HG03175 (cell line): ENCODE measurements at regions not wholly inside any gene's neighbourhood (a gene's known extent, or its start where the extent isn't known, plus 50 kb on each side); places are given as distances from the start of the nearest gene placed in this dataset.

Experiments used
- ATAC-seq: cut with Tn5 transposase; IDR thresholded peaks from one replicate; pipeline ENCODE4 v1.9.1; 2021; ENCODE audit warnings: mild to moderate bottlenecking, moderate library complexity; ENCODE audit not compliant: unreplicated experiment

DNA sequence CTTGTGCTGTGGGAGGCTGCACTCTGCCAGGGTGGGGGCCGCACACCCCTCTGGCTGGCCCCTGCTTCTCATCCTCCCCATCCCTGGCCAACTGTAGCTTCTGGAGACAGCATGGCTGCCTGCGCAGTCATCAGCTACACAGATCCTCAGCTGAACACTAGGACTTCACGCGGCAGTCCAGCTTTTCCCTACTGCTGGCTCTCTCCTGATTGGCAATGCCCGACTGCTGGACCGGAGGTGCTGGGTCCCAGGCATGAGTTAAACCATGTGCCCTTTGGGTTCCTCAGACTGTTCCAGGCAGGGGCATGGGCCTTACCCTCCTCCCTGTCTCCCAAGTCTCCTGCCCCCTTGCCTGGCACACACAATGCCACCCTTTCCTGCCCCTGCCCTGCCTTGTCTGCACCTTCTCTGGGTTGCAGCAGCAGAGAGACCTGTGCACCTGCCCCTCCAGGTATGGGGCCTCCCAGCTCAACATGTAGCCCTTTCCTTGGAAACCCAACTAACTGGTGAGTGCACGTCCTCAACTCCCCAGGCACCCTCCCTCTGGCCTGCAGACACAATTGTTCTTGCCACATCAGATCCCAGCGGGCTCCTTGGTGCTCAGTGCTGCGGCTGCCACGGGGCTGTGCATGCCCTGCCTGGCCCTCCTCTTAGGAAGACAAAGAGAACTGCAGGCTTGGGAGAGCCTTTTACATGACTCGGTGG, 1039.2 kb downstream of the TBC1D22A start:
- ATAC-seq: no peak

DNA sequence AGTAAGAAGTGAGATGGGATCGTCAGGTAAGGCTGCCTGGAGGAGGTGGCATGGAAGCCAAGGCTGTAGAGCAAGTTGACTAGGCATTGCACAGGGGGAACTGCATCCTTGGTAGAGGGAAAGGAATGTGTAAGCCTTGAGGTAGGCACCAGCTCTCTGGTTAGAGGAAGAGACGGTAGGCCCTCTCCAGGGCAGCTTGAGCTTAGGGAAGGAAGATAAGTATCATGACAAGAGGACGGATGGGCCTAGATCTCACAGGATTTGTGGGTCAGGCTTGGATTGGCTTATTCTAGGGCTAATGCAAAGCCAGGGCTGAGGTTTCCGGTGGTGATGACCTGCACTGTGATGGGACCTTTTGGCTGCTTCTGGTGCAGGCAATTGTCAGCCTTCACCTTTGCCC, 1035.8 kb downstream of the TBC1D22A start:
- ATAC-seq: no peak

DNA sequence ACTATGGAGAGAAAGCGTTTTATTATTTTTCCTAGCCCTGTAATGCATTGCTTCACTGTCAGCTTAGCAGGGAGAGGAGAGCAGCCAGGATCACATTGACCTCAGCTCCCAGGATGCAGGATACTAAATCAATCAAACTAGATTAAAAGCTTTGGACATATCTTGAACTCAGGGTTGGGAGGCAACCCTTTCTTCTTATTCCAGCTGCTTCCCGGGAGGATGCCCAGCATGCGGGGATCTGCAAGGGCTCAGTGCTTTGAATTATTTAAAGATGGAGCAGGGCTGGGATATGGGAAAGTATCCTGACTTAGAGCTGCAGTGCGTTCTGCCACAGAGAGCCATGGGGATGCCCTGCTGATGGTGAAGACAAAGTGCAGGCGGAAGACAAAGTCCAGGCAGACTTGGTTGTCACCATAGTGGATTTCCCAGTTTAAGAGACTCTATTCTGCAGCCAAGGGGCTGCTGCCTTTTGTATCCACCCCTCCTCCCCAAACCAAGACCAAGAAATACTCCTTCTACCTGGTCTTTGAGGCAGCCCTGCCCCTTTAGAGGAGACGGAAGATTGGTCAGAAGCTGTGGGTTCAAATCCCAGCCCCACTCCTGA, 1035.0 kb downstream of the TBC1D22A start:
- no peak for ATAC-seq

DNA sequence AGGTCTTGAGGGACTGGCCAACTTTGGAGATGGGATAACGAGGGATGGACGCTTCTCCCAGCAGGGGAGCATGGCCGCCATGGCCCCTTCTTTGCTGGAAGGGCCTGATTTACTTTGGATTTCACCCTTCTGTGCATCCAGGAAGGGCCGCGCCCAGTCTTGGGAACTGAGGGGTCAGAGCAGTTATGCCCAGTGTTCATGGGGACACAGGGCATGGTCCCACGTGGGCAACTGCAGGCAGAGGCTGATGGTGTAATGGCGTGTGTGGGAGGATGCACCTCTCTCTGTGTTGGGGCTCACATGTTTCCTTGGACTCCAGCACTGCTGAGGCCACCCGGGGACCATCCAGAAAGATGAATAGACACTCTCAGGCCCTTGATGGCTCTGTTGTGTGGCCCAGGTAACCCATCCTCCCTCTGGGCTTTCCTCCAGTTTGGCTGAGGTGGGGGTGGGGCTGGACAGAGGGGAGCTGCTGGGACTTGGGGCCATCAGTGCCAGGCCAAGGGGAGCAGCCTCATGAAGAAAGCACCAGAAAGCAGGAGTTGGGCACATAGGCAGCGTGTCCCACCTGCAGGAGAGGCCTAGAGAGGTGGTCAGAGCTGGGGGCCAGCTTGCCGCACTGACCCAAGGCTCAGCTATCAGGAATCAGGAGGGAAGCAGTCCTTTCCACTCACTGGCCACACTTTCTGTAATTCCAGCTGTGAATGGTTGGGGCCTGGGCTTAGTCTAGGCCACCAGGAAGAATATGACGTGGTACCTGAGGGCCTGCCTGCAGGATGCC, 1033.9 kb downstream of the TBC1D22A start:
- no peak for ATAC-seq

DNA sequence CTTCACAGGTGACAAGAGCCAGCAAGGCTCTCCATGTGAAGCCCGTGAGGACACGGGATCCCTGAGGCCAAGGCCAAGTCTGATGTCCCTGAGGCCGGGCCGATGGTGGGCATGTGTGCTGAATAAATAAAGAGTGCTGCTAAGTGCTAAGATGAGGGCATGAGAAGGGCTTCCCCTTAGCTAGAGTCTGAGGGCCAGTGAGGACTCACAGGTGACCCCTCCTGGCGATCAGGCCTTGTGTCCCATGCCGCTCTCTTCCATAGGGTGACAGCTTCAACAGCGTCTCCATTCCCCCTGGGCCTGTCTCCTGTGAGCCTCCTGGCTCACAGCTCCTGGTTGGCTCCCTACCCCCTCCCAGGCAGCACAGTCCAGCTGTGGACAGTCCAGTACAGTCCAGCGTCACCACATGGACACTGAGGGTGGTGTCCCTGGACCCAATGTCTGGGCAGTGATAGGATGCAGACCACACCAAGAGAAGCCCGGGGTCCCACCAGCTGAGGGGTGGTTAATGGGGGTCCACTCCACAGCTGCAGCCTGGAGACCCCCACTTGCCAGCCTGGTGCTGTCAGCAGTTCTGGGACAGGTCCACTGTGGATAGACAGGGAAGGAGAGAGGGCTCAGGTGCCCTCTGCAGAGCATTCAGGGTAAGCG, 1033.2 kb downstream of the TBC1D22A start:
- ATAC-seq: no peak

DNA sequence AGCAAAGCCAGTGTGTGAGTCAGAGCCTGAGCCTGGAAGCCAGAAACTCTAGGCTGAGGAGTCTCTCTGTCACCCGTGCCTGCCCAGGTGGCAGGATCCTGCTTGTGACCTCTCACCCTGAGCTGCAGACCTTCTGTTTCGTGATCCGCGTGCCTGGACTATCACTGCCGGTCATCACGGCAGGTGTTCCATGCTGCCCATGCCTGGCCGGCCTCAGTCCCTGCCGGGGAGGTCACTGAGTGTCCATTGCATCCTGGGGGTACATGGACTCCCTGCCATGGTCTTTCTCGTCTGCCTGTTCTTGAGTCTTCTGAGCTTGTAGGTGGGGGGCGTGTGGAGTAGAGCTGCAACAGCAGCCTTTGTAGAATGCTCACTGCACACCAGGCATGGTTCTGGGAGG, 1032.4 kb downstream of the TBC1D22A start:
- ATAC-seq: no peak

DNA sequence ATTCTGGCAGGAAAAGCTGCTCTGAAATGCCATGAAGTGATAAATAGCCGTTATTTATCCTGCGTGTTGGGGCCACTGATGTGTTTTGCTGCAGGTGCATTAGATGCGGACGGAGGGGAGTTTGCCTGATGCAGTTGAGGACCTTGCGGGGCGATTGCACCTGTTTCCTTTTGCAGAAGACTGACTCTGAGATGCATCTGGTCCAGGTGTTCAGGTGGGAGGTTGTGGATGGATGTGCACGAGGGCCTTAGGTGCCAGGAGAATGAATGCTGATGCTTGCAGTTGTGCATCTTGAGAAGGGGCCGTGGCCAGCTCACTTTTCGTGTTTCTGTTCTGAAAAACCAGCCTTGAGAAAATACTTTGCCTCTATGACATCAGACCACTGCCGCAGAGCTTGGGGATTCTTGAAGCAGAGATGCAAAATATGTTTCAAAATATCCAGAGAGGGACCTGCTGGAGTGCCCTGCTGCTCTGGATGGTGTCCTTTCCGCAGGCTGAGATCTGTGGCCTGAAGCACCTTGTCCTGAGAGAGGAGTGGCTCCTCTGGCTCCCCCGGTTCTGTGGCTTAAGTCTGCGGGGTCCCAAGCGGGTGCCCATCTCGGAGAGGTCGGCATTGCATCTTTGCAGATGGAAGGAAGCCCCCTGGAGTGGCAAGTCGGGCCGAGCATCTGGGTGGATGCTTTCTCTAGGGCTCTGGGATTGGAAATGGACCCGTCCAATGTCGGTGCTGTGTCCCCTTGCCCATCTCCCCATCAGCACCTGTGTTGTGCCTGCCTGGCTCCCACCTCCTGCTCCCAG, 1031.1 kb downstream of the TBC1D22A start:
- no peak for ATAC-seq

DNA sequence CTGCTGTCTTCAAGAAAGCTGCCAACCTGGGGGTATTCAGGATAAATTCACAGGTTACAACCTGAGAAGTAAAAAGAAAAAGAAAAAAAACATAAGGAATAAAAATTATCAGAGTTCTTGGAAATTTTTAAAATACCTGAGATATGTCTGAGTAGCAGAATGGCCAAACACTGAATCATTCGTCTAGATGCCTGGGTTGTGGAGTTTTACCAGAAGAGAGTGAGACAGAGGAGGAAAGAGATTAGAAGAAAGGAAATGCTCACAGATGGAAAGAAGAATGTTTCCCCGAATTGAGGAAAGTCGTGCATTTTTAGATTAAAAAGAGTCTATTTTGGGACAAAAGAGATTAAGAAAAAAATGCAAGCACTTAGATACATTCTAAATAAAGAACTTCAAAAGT, 1026.7 kb downstream of the TBC1D22A start:
- ATAC-seq: no peak

DNA sequence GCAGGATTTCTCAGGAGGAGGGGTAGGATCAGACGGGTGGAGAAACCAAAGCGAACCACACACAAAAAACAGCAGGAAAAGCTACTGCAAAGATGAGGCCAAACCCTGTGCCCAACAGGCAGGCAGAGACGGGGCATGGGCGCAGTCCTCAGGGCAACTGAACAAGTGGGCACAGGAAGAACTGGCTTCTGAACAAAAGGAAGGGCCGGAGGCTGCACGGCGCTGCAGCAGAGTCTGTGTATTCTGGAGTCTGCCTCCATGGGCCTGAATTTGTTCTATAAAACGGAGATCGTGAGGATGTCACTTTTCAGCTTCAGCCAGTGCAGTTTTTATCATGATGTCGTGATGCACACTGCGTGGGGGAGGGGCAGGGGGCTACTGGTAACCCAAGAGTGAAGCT, 1026.0 kb downstream of the TBC1D22A start:
- ATAC-seq: no peak

DNA sequence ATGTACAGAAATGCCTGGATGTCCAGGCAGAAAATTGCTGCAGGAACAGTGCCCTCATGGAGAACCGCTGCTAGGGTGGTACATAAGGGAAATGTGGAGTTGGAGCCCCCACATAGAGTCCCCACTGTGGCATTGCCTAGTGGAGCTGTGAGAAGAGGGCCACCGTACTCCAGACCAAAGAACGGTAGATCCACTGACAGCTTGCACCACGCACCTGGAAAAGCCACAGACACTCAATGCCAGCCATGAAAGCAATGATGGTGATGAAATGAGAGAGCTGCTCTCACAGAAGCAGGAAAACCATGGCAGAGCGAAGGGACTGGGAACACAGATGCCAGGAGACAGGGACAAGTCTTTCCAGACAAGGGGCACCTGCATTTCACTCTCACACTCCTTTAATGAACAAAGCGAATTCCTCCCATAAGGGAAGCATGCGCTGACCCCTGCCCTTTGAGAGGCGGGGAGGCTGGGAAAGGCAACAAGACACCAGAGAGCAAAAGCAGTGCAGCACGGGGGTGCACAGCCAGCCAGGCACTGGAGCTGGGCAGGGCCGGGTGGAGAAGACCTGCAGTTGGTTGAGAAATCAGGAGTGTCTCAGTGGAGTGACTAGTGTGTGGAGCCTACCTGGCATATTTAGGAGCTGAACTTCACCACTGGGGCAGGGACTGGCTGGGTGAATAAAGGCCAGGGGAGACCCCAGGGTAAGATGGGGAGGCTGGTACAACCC, 1025.2 kb downstream of the TBC1D22A start:
- ATAC-seq: no peak

DNA sequence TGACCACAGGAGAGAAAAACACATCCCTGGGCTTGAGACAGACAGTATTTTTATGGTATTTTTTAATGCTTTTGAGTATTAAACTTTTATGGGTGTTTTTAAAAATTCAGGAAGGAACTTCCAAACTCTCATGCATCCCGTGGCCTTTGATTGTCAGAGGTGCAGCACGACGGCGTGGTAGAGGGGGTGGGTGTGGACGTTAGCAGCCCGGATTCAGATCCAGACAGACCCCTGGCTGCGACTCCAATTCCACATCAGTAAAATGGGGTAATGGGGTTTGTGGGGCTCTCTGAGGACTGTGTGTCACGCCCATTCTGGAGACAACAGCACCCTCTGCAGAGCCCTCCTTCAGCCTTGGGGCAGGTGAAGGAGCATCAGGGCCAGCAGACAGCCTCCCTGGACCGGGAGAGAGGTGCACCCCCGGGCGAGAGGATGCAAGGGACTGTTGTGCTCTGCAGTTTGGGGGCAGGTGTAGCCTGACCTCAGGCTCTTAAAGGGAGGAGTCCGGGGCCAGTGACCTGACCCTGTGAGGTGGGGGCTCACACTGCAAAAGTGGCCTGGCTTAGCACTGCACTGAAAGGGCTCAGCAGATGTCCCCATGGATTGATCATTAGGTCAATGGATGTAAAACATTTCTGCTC, 1024.3 kb downstream of the TBC1D22A start:
- no peak for ATAC-seq

DNA sequence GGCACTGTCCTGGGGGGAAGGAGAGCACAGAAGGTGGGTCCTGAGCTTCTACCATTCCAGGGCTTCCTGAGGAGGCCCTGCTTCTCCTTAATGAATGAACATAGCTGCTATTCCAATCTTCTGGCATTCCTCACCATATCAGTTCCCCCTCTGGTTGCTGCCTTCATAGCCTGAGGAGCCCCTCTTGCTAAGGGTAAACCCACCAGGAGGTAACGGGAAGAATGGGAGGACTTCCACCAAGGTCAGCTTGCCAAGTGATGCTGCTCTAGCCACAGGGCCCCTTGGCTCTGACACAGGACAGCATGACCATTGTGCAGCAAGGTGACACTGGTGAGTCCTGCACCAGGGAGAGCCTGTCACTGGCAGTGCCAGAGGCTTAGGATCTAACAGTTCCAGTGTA, 1022.5 kb downstream of the TBC1D22A start:
- ATAC-seq: no peak

DNA sequence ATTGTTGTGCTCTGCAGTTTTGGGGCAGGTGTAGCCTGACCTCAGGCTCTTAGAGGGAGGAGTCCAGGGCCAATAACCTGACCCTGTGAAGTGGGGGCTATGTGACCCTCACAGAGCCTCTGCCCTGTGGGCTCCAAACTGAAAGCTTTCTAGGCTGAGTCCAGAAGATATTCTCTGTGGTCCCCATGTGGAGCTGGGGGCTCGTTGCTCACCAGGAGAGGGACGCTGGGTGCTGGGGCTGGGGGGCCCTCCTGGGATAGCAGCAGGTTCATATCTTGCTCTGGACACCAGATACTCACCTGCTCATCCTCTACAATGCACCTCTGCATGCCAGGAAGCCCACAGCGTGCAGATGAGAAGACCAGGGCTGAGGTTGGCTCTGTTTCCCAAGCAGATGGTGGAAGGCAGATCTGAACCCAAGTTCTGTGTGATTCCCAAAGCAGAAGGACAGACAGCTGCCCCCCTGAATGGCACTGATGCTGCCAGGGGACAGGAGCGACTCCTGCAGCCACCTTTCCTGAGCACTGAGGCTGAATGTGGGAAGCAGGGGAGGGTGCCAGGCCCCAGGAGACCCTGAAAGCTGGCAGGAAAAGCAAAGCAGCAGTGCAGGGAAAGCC, 1022.0 kb downstream of the TBC1D22A start:
- ATAC-seq: no peak

DNA sequence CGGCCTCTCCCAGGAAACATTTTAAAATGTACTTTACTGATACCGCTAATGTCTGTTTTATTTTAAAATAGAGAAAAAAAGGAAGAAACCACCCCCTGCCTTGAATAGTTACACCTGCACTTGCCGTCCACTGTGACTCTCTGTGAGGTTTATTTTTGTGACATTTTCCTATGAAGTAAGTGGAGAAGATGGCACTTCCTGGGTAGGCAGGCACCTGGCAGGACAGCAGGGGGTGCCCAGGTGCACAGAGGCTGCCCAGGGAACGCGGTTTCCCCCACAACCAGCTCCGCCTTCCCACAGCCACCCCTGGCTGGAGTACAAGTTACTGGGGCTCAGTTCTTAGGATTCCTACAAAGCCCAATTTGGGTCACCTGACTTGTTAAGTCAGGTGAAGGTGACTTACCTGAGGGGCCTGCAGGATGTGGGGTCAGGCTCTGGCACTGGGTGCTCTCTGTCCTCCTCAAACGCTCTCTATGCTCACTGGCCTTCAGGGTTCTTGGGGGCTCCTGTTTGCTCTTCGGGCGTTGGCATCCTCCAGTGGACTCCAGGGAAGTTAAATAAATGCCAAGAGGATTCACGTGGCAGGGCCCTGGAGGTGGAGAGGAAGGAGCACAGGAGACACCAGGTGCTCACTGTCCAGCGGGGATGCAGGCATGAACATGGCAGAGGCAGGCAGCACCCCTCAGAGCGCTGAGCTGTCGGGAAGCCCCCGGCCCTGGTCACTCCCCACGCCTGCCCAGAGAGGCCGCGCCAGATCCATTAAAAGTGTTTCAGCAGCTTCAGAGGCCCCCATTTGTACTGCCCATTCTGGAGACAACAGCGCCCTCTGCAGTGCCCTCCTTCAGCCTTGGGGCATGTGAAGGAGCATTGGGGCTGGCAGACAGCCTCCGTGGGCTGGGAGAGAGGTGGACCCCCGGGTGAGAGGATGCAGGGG, 1021.2 kb downstream of the TBC1D22A start:
- ATAC-seq: no peak

DNA sequence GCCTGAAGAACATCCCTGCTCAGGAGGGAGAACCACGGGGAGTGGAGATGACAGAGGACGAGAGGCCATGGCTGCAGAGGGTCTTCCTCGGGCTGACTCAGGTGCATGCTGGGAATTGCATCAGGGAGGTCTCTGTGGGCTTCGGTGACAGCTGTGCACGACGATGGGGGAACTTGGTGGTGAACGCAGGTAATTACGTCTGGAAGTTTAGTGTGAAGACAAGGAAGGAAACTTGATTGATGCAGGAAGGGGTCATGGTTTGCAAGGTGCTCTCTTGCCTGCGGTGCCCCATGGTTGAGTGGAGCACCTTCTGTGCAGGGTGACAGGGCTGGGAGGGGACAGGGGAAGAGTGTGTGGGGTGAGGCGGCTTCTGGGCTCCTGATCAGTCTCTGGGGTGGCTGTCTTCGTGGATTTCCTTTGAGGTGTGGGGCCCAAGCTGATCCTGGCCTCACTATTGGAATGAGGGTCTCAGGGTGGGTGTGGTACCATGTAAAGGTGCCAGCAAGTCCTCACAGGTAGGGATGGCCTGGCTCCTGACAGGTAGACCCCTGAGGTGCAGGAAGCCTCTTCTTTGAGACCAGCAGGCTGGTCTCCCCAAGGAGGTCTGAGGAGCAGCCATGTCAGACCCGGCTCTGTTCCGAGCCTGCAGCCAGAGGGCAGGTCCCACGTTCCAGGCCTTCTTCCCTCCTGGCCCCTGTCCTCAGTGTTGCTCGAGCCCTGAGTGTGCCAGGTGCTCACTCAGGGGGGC, 1020.1 kb downstream of the TBC1D22A start:
- no peak for ATAC-seq

DNA sequence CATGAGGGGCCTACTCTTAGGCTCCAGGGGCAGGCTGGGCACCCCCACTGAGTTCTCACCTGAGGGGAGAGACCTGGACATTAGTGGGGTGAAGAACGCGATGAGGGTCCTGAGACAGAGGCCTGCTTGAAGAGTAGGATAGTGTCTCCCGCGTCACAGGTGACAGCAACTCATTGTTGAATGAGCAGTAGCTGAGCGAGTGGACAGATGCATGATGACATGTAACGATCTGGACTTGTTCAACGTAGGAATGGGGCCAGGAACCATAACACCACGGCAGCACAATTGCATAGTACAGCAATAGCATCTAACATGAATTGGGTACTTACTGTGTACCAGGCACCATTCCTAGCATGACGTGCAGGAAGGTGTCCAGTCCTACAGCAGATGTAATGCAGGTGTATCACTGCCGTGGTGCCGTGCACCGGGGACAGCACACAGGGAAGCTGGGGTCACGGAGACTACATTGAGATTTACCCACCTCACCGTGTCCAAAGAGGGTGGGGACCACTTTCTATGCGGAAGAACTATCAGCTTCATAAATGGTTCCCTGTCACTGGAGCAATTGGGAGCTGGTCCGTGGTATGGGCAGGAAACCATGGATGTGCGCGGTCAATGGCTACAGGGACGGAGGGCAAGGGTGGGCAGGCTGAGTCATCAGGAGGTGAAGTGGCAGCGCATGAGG, 1019.1 kb downstream of the TBC1D22A start:
- no peak for ATAC-seq

DNA sequence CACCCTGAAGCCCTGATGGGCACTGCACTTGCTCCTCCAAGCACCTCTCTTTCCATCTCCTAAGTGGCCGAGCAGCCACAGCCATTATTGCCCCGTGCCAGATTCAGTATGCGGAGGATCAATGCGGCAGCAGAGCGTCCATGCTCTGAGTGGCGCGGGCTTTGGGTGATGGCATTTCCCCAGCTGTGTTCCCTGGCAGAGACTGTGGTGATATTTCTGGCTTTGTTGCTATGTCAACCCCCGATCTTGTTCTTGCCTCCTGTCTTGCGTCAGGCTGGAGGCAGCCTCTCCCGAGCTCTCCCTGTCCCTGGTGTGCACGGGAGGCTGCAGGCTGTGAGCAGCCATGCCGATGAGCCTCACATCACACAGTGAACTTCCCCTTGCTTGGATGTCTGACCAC, 1018.6 kb downstream of the TBC1D22A start:
- no peak for ATAC-seq
